Stimulated activated CD8-positive, alpha-beta memory T cell treated with anti-CD3 and anti-CD28 coated beads, Interleukin-4, amount 100 ng/mL, for 4 hours (primary cell): ENCODE measurements at regions not wholly inside any gene's neighbourhood (a gene's known extent, or its start where the extent isn't known, plus 50 kb on each side); places are given as distances from the start of the nearest gene placed in this dataset.

Experiments used
- DNase-seq, 2 donors: peaks; one replicate each; pipeline ENCODE4 v3.0.0-alpha.2; 2020; ENCODE audit warnings: low read depth in 2 of 2, low spot score in 1 of 2

GRCh38 chr2:217220228-217221013, 360.6 kb upstream of the TNP1 start:
- no peak for DNase-seq

- no peak for DNase-seq
These were observed 359.3 kb upstream of the TNP1 start for GRCh38 chr2:217219164-217219520.

- DNase-seq = no peak
These were observed 358.7 kb upstream of the TNP1 start for GRCh38 chr2:217218269-217219163.

GRCh38 chr2:217216982-217217381, 357.1 kb upstream of the TNP1 start:
- DNase-seq = no peak

GRCh38 chr2:217216316-217216715, 356.5 kb upstream of the TNP1 start:
- no peak for DNase-seq

GRCh38 chr2:217215877-217216276, 356.0 kb upstream of the TNP1 start:
- no peak for DNase-seq

- DNase-seq = no peak
These were observed 349.0 kb upstream of the TNP1 start for GRCh38 chr2:217208867-217209266.

GRCh38 chr2:217207699-217208010, 347.8 kb upstream of the TNP1 start:
- no peak for DNase-seq

GRCh38 chr2:217206907-217207698, 347.2 kb upstream of the TNP1 start:
- no peak for DNase-seq

- no peak for DNase-seq
These were observed 346.3 kb upstream of the TNP1 start for GRCh38 chr2:217206016-217206725.

- DNase-seq = no peak
These were observed 344.5 kb upstream of the TNP1 start for GRCh38 chr2:217204358-217204757.

- no peak for DNase-seq
These were observed 343.2 kb upstream of the TNP1 start for GRCh38 chr2:217203086-217203485.

- no peak for DNase-seq
These were observed 339.4 kb upstream of the TNP1 start for GRCh38 chr2:217199255-217199630.

- DNase-seq = no peak
These were observed 336.0 kb upstream of the TNP1 start for GRCh38 chr2:217195658-217196446.

GRCh38 chr2:217195016-217195415, 335.2 kb upstream of the TNP1 start:
- DNase-seq = no peak

- DNase-seq = no peak
These were observed 333.8 kb upstream of the TNP1 start for GRCh38 chr2:217193431-217194340.

- no peak for DNase-seq
These were observed 332.5 kb upstream of the TNP1 start for GRCh38 chr2:217192366-217192765.

- no peak for DNase-seq
These were observed 329.9 kb upstream of the TNP1 start for GRCh38 chr2:217189747-217190146.

- DNase-seq = no peak
These were observed 329.3 kb upstream of the TNP1 start for GRCh38 chr2:217189131-217189530.
